Prostate gland (tissue), 2 donors: ENCODE measurements at regions not wholly inside any gene's neighbourhood (a gene's known extent, or its start where the extent isn't known, plus 50 kb on each side); places are given as distances from the start of the nearest gene placed in this dataset.

Experiments used
- CTCF ChIP-seq, 4 experiments: fragments of 200-600 bp in 2 of 4; fragments of 450-650 bp in 2 of 4; sonication (generic) in 2 of 4; IDR thresholded peaks; 1 replicate in 3 of 4; 2 replicates in 1 of 4; pipeline ENCODE4 v1.5.1; 2016 to 2019; ENCODE audit warnings: antibody characterized with exemption in 4 of 4, mild to moderate bottlenecking in 2 of 4, moderate library complexity in 2 of 4
- POLR2A ChIP-seq: fragments of 450-650 bp; IDR thresholded peaks from one replicate; pipeline ENCODE4 v1.6.1; 2016; ENCODE audit warnings: antibody characterized with exemption, mild to moderate bottlenecking
- POLR2AphosphoS5 ChIP-seq: sonication (generic); formaldehyde crosslinking; IDR thresholded peaks from one replicate; pipeline ENCODE4 v1.6.1; 2017; ENCODE audit warnings: antibody characterized with exemption

- TF ChIP-seq CTCF (IDR thresholded peaks at IDR 0.05) (no peak), POLR2AphosphoS5 (no peak), POLR2A (no peak)
Measured at GRCh38 chr2:121082191-121082590, 202.8 kb downstream of the TFCP2L1 start.
